ENCODE measurements at regions not wholly inside any gene's neighbourhood (a gene's known extent, or its start where the extent isn't known, plus 50 kb on each side); places are given as distances from the start of the nearest gene placed in this dataset.

DNA sequence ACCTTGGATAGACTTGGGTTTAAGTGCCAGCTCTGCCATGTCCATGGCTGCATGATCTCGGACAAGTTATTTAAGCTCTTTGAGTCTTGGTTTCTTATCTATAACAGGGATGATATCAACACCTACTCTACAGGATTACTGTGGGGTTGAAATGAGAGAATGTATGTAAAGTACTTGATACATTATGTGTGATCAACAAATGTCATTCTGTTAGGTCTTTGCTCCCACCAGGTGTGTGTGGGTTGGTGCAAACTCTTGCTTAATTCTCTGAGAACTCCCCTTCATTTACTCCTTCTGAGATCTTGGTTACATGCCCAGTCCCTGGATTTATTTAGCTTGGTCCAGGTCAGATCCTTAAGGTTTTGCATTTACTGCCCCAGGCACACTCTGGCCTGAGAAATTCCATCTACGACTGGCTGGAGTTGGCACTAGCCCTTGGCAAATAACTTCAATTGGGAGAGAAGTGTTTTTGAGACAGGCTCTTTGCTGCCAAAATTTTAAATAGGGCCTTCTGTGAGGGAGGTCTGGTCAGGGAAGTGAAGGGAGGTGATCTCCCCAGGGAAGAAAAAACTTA lies 63.5 kb upstream of the KLF9 start:
- TF ChIP-seq POLR2A (IDR thresholded peaks at IDR 0.05): no peak
- TF ChIP-seq, protein P1, sequence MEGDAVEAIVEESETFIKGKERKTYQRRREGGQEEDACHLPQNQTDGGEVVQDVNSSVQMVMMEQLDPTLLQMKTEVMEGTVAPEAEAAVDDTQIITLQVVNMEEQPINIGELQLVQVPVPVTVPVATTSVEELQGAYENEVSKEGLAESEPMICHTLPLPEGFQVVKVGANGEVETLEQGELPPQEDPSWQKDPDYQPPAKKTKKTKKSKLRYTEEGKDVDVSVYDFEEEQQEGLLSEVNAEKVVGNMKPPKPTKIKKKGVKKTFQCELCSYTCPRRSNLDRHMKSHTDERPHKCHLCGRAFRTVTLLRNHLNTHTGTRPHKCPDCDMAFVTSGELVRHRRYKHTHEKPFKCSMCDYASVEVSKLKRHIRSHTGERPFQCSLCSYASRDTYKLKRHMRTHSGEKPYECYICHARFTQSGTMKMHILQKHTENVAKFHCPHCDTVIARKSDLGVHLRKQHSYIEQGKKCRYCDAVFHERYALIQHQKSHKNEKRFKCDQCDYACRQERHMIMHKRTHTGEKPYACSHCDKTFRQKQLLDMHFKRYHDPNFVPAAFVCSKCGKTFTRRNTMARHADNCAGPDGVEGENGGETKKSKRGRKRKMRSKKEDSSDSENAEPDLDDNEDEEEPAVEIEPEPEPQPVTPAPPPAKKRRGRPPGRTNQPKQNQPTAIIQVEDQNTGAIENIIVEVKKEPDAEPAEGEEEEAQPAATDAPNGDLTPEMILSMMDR (IDR thresholded peaks at IDR 0.05): no peak
- no peak for TF ChIP-seq EP300 (IDR thresholded peaks at IDR 0.05)

Measured in tibial nerve (tissue), 4 donors.